Effector CD8-positive, alpha-beta T cell (primary cell): ENCODE measurements at regions not wholly inside any gene's neighbourhood (a gene's known extent, or its start where the extent isn't known, plus 50 kb on each side); places are given as distances from the start of the nearest gene placed in this dataset.
"Not testable (repeated sequence)": the region's sequence is repeated elsewhere in the genome, so short reads cannot be mapped to it uniquely, and the experiment has no call there.

ENCODE experiments used
- DNase-seq: peaks from one replicate; lab custom pipeline; 2025; lab: John Stamatoyannopoulos, UW

- DNase-seq: no peak
Observed at GRCh38 chr5:155620821-155621410, 607.4 kb downstream of the KIF4B start.

DNA sequence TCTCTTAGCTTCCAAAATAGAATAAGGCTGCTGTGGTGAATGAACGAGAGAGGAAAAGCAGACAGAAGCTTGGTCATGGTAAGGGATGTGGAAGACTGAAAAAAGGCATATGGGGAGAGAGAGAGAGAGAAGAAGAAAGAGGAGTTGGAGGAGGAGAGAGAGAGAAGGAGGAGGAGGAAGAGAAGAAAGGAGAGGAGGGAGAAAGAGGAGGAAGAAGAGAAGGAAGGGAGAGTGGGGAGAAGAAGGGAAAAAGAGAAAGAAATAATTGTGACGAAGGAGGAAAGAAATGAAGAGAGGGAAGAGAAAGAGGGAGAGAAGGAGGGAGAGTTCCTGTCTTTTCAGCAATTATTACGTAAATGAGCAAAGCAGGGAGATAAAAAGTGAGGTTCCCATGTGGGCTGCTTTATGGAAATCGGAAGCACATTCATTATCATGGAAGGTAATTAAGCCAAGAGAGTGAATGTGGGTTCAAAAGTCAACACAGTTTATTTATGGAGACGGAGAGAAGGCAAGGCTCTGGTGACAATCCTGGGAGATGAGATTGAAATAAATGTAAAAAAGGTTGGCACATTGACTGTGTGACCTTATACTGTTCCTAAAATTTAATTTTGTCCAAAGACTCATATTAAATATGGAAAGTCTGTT, 611.2 kb downstream of the KIF4B start:
- no peak for DNase-seq

- DNase-seq: no peak
Observed at GRCh38 chr5:155625315-155625714, 611.8 kb downstream of the KIF4B start.

GRCh38 chr5:155625897-155626543, 612.5 kb downstream of the KIF4B start:
- no peak for DNase-seq

GRCh38 chr5:155626592-155626991, 613.0 kb downstream of the KIF4B start:
- no peak for DNase-seq

- no peak for DNase-seq
Observed at GRCh38 chr5:155628346-155628745, 614.8 kb downstream of the KIF4B start.

- no peak for DNase-seq
Observed at GRCh38 chr5:155629597-155629996, 616.0 kb downstream of the KIF4B start.

GRCh38 chr5:155631116-155631515, 617.6 kb downstream of the KIF4B start:
- DNase-seq: no peak

- DNase-seq: no peak
Observed at GRCh38 chr5:155633338-155633957, 619.9 kb downstream of the KIF4B start.

DNA sequence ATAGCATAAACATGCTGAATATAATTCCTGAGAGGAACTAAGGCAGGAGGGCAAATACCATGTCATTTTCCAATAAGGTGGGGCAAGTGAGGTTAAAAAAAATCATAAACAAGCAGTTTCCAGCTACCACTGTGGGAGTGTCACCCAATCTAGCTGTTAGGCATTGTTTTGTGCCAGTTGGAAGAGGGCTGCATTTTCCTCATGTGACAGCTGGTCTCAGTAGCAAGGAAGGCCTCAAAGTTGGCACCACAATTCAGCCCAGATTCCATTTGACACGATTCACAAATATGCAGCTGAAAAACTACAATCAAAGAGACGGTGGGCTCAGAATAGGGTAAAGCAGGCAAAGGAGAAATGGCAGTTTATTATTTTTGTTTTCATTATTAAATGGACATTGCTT, 636.1 kb downstream of the KIF4B start:
- no peak for DNase-seq

DNA sequence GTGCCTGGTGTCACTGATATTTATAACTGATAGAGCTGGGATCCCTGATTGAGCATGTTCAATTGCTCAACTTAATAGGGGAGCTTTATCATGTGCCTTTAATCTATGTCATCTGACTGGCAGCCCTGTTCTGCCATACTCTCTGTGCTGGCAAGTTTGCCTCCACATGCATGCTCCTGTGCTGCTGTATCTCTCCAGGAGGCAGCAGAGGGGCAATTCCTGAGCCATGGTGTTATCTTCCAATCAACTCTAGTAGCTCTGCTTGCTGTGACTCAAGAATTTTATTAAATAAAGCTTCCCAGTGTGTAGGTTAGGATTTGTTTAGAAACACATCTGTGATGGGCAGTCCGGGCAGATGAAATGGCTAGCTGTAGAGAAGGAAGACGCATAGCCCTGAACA, 642.0 kb downstream of the KIF4B start:
- no peak for DNase-seq

DNA sequence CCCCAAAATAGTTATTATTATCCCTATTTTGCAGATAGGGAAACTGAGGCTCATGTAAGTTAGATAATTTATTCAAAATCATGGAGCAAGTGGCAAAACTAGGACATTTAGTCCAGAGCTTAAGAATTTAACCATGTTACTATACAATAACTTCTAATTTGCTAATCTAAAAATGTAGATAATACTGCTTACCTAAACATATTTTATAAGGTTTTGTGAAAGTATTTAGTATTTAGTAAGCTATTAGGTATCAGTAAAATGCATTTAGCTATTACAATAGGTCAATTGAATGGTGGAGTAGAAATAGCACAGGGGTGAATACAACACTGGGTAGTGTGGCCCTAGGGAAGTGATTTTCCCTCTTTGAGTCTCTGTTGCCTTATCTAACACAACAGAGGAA, 648.3 kb downstream of the KIF4B start:
- DNase-seq: no peak

GRCh38 chr5:155665361-155665760, 651.8 kb downstream of the KIF4B start:
- DNase-seq: no peak

DNA sequence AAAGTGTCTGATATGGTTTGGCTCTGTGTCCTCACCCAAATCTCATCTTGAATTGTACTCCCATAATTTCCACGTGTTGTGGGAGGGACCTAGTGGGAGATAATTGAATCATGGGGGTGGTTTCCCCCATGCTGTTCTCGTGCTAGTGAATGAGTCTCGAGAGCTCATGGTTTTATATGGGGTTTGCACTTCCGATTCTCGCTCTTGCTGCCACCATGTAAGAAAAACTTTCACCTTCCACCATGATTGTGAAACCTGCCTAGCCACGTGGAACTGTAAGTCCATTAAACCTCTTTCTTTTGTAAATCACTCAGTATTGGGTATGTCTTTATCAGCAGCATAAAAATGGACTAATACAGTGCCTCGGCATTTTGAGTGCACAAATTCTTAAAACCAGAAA, 655.0 kb upstream of the SGCD start:
- not testable (repeated sequence) for DNase-seq

- DNase-seq: no peak
Observed at GRCh38 chr5:155676967-155677366, 650.0 kb upstream of the SGCD start.

GRCh38 chr5:155678371-155678770, 648.6 kb upstream of the SGCD start:
- no peak for DNase-seq

DNA sequence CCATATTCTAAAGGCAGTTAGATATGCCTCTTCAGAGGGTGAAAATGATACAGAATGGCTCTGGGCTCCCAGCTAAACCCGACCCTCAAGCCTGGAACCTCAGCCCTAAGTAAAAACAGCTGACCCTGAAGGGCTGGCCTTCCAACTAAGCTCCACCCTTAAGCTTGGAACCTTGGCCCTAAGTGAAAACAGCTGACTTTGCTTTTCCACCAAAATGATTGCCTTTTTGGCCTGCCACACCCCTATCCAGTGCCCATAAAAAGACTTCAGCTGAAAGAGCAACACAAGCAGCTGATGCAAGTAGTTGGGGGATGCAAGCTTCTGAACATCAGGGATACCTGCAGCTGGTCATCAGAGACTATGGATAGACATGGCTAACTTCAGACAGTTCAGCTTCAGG, 647.4 kb upstream of the SGCD start:
- DNase-seq: no peak

GRCh38 chr5:155684417-155684816, 642.5 kb upstream of the SGCD start:
- no peak for DNase-seq

- no peak for DNase-seq
Observed at GRCh38 chr5:155686131-155686530, 640.8 kb upstream of the SGCD start.

DNA sequence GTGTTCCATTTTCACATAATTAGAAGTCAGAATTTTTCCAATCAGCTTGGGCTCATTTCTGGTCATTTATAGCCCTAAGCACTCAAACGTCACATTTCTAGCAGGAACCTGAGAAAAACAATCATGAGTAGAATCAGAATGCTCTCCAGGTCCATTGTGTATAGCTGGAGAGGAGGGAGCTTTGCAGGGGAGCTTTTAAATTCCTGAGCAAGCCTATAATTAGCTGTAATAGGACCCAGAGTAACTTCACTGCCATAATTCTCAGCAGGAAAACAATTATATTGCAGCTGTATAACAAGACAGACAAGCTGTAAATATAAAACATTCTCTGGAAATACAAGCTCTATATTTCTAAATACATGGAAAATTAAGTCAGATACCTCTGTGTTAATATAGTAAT, 637.6 kb upstream of the SGCD start:
- no peak for DNase-seq

- no peak for DNase-seq
Observed at GRCh38 chr5:155696362-155696761, 630.6 kb upstream of the SGCD start.

- DNase-seq: no peak
Observed at GRCh38 chr5:155697236-155697635, 629.7 kb upstream of the SGCD start.

- no peak for DNase-seq
Observed at GRCh38 chr5:155699385-155699784, 627.6 kb upstream of the SGCD start.
